AG04449 (cell line): ENCODE measurements at regions not wholly inside any gene's neighbourhood (a gene's known extent, or its start where the extent isn't known, plus 50 kb on each side); places are given as distances from the start of the nearest gene placed in this dataset.

ENCODE experiments used
- CTCF ChIA-PET: fragments of 350-600 bp; formaldehyde crosslinking; extraction: SDS; loops from one replicate; lab custom pipeline; 2021; ENCODE audit warnings: antibody characterized with exemption; lab: Yijun Ruan, JAX
- POLR2A ChIA-PET: fragments of 400-600, 350-600 bp; formaldehyde crosslinking; extraction: SDS; loops from one replicate; lab custom pipeline; 2020; ENCODE audit warnings: antibody characterized with exemption, inconsistent platforms; lab: Yijun Ruan, JAX
- DNase-seq: peaks from one replicate; pipeline ENCODE4 v3.0.0-alpha.2; 2010; ENCODE audit warnings: low read depth, low spot score
- H3K4me3 ChIP-seq: 2 replicates; pipeline ENCODE4 v1.5.1; 2011; ENCODE audit warnings: low read depth, mild to moderate bottlenecking, control low read depth, low read length
- TF ChIP-seq, protein P1 (sequence below): IDR thresholded peaks from one replicate; pipeline ENCODE4 v1.5.1; 2011; ENCODE audit warnings: mild to moderate bottlenecking, moderate library complexity, low read length, control low read depth, inconsistent platforms; ENCODE audit not compliant: insufficient read depth; ENCODE audit errors: missing control alignments

DNA sequence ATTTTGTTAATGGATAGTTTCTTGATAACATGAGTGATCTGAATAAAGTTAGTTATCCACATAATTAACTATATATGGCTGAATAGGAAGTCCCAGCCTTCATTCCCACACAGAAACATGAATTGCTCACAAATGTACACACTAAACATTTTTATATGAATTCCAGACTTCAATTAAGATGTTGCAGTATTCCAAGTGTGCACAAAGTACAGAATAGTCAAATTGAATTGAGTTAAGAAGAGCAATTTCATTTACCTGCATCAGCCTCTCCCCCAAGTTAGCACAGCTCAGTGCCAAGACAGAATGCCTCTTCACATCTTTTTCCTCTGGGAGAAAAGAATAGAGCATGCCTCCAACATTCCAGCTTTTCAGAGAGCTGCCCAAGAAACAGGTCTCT is 207.0 kb upstream of the SAMSN1 start:
- ChIA-PET CTCF (no interaction called here), POLR2A (no interaction called here)
- no peak overlapping the region for H3K4me3 ChIP-seq
- TF ChIP-seq, protein P1, sequence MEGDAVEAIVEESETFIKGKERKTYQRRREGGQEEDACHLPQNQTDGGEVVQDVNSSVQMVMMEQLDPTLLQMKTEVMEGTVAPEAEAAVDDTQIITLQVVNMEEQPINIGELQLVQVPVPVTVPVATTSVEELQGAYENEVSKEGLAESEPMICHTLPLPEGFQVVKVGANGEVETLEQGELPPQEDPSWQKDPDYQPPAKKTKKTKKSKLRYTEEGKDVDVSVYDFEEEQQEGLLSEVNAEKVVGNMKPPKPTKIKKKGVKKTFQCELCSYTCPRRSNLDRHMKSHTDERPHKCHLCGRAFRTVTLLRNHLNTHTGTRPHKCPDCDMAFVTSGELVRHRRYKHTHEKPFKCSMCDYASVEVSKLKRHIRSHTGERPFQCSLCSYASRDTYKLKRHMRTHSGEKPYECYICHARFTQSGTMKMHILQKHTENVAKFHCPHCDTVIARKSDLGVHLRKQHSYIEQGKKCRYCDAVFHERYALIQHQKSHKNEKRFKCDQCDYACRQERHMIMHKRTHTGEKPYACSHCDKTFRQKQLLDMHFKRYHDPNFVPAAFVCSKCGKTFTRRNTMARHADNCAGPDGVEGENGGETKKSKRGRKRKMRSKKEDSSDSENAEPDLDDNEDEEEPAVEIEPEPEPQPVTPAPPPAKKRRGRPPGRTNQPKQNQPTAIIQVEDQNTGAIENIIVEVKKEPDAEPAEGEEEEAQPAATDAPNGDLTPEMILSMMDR = no peak
- DNase-seq = no peak

DNA sequence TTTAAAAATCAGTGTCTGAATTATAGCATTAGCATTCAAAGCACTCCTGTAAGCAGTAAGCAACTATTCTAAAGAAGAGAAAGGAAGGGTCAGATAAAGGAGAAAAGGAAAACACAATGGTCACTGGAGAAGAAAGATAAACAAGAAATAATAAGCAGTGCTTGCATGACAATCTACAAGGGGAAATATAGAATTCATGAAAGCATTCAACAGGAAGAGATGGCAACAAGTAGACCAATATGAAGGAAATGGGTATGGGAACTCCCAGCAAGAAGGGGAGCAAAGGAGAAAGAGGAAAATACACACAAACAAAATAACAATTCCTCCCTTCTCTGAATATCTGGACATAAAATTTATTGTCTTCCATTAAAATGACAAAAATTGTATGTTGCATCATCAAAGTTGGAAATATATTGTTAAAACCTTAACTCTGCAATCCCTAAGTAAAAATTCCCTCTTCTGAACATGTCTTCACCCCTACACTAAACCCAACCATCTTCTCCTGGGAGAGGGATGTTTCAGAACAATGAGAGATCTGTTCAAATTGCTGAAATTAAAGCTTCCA is 206.3 kb upstream of the SAMSN1 start:
- ChIA-PET POLR2A (no interaction called here), CTCF (no interaction called here)
- no peak overlapping the region for H3K4me3 ChIP-seq
- TF ChIP-seq, protein P1 = no peak
- DNase-seq = no peak

DNA sequence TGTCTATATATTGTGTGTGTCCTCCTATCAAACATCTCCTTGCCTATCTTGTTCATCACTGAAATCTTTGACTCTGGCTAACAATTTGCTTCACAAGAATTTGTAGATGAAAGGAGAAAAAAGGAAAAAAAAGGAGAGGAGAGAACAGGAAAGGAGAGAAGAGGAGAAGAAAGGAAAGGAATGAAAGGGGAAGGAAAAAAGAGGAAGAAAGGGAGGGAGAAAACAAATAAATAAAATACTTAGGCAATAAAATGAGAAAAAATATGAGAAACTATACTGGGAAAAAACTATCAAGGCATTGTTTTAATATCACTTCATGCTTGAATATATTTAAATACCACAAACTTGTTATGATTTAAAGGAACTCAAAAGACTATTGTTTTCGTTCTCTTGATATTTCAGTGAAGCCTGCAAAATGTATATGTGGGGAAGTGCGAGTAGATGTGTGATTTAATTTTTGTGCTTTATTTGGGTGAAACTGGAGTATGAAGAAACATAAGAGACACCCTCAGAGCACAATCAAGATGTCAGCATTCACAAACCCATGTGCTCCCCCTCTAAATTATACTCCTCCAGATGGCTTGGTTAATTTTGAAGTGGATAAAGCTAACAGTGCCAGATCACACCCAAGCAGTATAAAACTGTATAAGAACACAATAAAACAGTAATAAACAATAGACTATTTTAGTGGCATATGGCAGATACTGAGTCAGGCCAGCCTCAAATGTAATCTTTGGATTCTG is 205.7 kb upstream of the SAMSN1 start:
- no peak overlapping the region for H3K4me3 ChIP-seq
- TF ChIP-seq, protein P1 = no peak
- ChIA-PET CTCF (no interaction called here), POLR2A (no interaction called here)
- DNase-seq = no peak

DNA sequence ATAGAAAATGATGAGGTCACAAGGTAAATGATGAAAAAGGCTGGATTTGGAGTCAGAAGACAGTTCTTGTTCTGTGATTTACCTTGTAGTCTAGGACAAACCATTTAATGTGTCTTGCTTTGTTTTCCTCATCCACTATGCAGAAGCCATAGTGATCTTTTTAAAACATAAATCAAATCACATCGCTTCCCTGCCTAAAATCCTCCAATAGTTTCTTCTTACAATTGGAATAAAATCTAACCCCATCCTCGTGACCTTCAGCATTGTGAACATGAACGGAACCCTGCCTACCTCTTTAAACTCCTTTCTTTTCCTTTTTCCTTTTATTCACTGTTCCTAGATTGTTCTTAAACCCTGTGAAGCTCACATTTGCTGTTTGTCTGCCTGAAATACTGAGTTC is 204.9 kb upstream of the SAMSN1 start:
- CTCF ChIA-PET = no interaction called here
- DNase-seq = no peak
- TF ChIP-seq, protein P1 = no peak
- POLR2A ChIA-PET = no interaction called here
- H3K4me3 ChIP-seq = no peak overlapping the region

DNA sequence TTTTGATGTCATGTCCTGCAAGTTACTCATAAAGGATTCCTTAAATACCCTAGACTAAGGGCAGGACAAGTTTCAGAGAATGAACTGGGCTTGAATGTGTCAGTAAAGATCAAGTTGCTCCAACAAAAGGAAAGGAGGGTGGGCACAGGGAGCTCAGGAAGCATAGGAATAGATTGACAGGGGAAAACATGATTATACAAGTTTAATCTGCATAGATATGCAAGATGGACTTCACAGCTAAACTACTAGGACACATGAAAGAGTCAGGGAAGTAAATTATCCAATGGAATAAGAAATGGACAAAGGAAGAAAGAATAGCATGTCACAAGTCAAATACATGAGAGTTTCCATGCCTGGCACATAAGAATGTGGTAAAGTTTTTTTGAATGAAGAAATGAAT is 203.9 kb upstream of the SAMSN1 start:
- TF ChIP-seq, protein P1 = no peak
- DNase-seq = no peak
- ChIA-PET CTCF (no interaction called here), POLR2A (no interaction called here)
- H3K4me3 ChIP-seq = no peak overlapping the region

DNA sequence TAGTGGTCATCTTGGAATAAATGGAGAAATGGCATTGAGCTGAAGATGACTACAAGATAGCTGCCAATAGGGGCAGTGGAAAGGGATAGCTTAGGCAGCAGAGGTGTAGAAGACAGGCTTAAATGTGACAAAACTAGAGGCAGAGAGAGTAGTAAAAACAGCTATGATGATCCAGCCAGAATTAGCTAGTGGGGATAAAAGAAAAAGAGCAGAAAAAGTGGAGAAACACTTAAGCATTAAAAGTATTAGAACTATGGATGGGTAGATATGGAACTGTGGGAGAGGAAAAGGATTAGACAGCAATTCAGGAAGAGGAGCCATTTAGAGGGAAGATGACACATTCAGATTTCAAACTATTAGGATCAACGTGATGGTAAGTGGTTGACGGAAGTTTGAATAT is 202.5 kb upstream of the SAMSN1 start:
- CTCF ChIA-PET = no interaction called here
- H3K4me3 ChIP-seq = no peak overlapping the region
- POLR2A ChIA-PET = no interaction called here
- no peak for DNase-seq
- TF ChIP-seq, protein P1 = no peak
